ENCODE measurements at regions not wholly inside any gene's neighbourhood (a gene's known extent, or its start where the extent isn't known, plus 50 kb on each side); places are given as distances from the start of the nearest gene placed in this dataset.
"Not testable (repeated sequence)": the region's sequence is repeated elsewhere in the genome, so short reads cannot be mapped to it uniquely, and the experiment has no call there.

GRCh38 chr6:27546522-27546921 lies 73.6 kb upstream of the ZNF184 start:
- peaks cover 12% of the 10 kb centered on the region for H3K4me1 Mint-ChIP-seq
- no peak overlapping the region for H3K27ac Mint-ChIP-seq
- intact Hi-C loops (cut with micrococcal nuclease), result no loop called here
- peaks cover 5% of the 10 kb centered on the region for H3K36me3 Mint-ChIP-seq (ENCODE audit: low read depth)
- no peak overlapping the region for H3K4me3 Mint-ChIP-seq
- no peak for DNase-seq
- peaks cover 77% of the 10 kb centered on the region for H3K27me3 Mint-ChIP-seq
- peaks cover 42% of the 10 kb centered on the region for H3K9me3 Mint-ChIP-seq

- peaks cover 74% of the 10 kb centered on the region for H3K27me3 Mint-ChIP-seq
- DNase-seq, result peak; percentile 68
- peak overlapping the region; percentile 67 for H3K4me3 Mint-ChIP-seq
- H3K4me1 Mint-ChIP-seq, result peaks cover 11% of the 10 kb centered on the region
- H3K27ac Mint-ChIP-seq, result peak overlapping the region; percentile 21
- peaks cover 42% of the 10 kb centered on the region for H3K9me3 Mint-ChIP-seq
- H3K36me3 Mint-ChIP-seq (ENCODE audit: low read depth), result peaks cover 5% of the 10 kb centered on the region
- intact Hi-C loops (cut with micrococcal nuclease), result no loop called here
These were observed 72.6 kb upstream of the ZNF184 start for GRCh38 chr6:27545271-27546046.

- Mint-ChIP-seq H3K27ac (no peak overlapping the region), H3K36me3 (ENCODE audit: low read depth) (peaks cover 5% of the 10 kb centered on the region), H3K4me1 (peaks cover 11% of the 10 kb centered on the region), H3K9me3 (peaks cover 42% of the 10 kb centered on the region), H3K4me3 (peak overlapping the region; percentile 67), H3K27me3 (peaks cover 70% of the 10 kb centered on the region)
- no peak for DNase-seq
- intact Hi-C loops (cut with micrococcal nuclease), result no loop called here
These were observed 71.8 kb upstream of the ZNF184 start for GRCh38 chr6:27544612-27545260.

- Mint-ChIP-seq H3K27me3 (peaks cover 71% of the 10 kb centered on the region), H3K9me3 (peaks cover 42% of the 10 kb centered on the region), H3K4me1 (peaks cover 11% of the 10 kb centered on the region)
- DNase-seq; H3K36me3 Mint-ChIP-seq (ENCODE audit: low read depth); intact Hi-C loops (cut with micrococcal nuclease); H3K27ac Mint-ChIP-seq; H3K4me3 Mint-ChIP-seq: not testable (repeated sequence)
These were observed 71.2 kb upstream of the ZNF184 start for GRCh38 chr6:27544135-27544534.

DNA sequence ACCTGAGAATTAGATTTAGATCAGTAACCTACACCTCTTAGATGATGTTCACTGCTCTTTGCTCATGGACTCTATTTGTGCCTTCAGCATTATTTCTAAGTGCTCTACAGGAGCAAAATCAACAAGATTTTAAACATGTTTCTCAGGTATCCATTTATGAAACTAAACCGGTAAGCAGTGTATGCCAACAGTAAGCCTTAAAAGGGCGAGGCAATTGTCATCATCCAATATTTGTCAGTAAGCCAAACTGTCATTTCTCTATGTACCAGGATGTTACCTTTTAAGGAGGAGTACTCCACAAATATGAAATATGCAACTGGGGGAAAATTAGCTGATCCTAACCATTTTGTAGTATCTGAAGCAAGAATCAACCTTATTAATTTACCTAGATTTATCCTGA lies 69.6 kb upstream of the ZNF184 start:
- peaks cover 68% of the 10 kb centered on the region for H3K27me3 Mint-ChIP-seq
- peaks cover 4% of the 10 kb centered on the region for H3K36me3 Mint-ChIP-seq (ENCODE audit: low read depth)
- H3K9me3 Mint-ChIP-seq, result peaks cover 40% of the 10 kb centered on the region
- peaks cover 11% of the 10 kb centered on the region for H3K4me1 Mint-ChIP-seq
- intact Hi-C loops (cut with micrococcal nuclease), result no loop called here
- DNase-seq, result no peak
- no peak overlapping the region for H3K4me3 Mint-ChIP-seq
- no peak overlapping the region for H3K27ac Mint-ChIP-seq

GRCh38 chr6:27541933-27542297 lies 69.0 kb upstream of the ZNF184 start:
- Mint-ChIP-seq H3K4me3 (no peak overlapping the region), H3K36me3 (ENCODE audit: low read depth) (no peaks in the 10 kb centered on the region), H3K27me3 (peaks cover 62% of the 10 kb centered on the region), H3K9me3 (peaks cover 35% of the 10 kb centered on the region), H3K4me1 (peaks cover 11% of the 10 kb centered on the region), H3K27ac (no peak overlapping the region)
- intact Hi-C loops (cut with micrococcal nuclease), result no loop called here
- DNase-seq, result no peak

GRCh38 chr6:27541212-27541932 lies 68.5 kb upstream of the ZNF184 start:
- H3K27ac Mint-ChIP-seq, result no peak overlapping the region
- intact Hi-C loops (cut with micrococcal nuclease), result no loop called here
- no peak overlapping the region for H3K4me3 Mint-ChIP-seq
- no peaks in the 10 kb centered on the region for H3K36me3 Mint-ChIP-seq (ENCODE audit: low read depth)
- DNase-seq, result no peak
- H3K4me1 Mint-ChIP-seq, result peaks cover 11% of the 10 kb centered on the region
- H3K9me3 Mint-ChIP-seq, result peaks cover 29% of the 10 kb centered on the region
- peaks cover 58% of the 10 kb centered on the region for H3K27me3 Mint-ChIP-seq

GRCh38 chr6:27539551-27539950 lies 66.6 kb upstream of the ZNF184 start:
- Mint-ChIP-seq H3K27ac (no peak overlapping the region), H3K4me1 (peaks cover 2% of the 10 kb centered on the region), H3K9me3 (peaks cover 14% of the 10 kb centered on the region), H3K36me3 (ENCODE audit: low read depth) (no peaks in the 10 kb centered on the region), H3K27me3 (peaks cover 44% of the 10 kb centered on the region), H3K4me3 (no peak overlapping the region)
- DNase-seq, result no peak
- intact Hi-C loops (cut with micrococcal nuclease), result no loop called here

DNA sequence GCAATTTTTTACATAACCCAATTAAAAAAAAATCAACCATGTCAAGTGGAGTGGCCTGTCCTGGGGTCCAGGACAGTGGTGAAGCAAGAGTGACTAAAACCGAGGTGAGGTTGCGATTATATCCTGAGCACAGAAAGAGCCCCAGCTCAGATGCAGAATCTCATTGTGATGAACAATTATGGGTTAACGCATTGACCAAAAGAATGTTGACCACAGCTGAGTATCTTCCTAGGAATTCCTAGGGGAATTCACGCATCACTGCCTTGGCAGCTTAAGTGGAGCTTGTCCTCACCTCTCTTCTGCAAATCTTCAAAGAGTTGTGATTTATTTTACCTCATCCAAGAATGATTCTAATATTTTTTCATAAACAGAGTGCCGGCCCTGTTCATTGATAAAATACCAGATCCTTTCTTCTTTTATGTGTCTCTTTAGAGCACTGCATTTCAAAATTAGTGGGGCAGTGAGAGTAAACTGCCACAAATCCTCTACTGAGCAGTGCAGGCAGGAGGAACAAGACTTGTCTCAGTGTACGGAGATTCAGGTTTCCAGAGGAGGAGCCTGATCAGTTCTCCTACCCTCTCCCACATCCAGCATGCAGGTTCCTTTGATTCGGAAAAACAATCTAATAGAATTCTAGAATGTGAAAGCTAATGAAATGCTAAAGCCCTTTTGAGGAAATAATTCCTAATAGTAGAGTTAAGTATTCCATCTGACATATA lies 60.1 kb upstream of the ZNF184 start:
- H3K27ac Mint-ChIP-seq, result no peak overlapping the region
- no peak overlapping the region for H3K4me3 Mint-ChIP-seq
- no peaks in the 10 kb centered on the region for H3K4me1 Mint-ChIP-seq
- peaks cover 25% of the 10 kb centered on the region for H3K27me3 Mint-ChIP-seq
- intact Hi-C loops (cut with micrococcal nuclease), result no loop called here
- peaks cover 4% of the 10 kb centered on the region for H3K9me3 Mint-ChIP-seq
- no peaks in the 10 kb centered on the region for H3K36me3 Mint-ChIP-seq (ENCODE audit: low read depth)
- DNase-seq, result no peak

DNA sequence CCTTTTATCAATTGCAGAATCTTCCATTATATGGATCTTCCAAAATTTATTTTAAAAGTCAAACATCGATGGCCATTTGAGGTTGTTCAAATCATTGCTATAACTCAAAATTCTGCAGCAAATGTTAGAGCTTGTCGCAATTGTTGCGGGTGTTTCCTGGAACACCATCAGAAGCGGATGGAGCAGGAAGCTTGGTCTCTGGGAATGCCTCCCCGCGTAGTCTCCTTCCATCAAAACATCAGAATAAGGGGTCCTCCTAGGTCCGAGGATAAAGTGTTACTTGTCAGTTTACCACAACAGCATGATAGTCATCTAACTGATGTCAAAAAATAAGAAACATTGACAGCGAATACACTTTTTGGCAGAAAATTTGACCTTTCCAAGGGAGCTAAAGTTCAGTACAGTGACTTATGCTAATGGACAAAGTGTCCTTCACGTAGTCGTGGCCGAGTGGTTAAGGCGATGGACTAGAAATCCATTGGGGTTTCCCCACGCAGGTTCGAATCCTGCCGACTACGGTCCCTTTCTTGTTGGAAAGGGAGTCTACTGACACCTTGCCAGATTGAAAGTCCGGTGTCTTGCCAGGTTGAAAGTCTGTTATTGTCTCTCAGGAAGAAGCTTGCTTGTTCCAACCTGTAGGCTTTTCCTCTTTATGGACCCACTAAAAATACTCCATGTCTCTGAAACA lies 59.0 kb upstream of the ZNF184 start:
- Mint-ChIP-seq H3K9me3 (peaks cover 4% of the 10 kb centered on the region), H3K4me1 (no peaks in the 10 kb centered on the region), H3K27ac (no peak overlapping the region), H3K4me3 (no peak overlapping the region), H3K36me3 (ENCODE audit: low read depth) (no peaks in the 10 kb centered on the region), H3K27me3 (peaks cover 21% of the 10 kb centered on the region)
- no peak for DNase-seq
- intact Hi-C loops (cut with micrococcal nuclease), result no loop called here

GRCh38 chr6:27529796-27530195 lies 56.9 kb upstream of the ZNF184 start:
- H3K36me3 Mint-ChIP-seq (ENCODE audit: low read depth); H3K9me3 Mint-ChIP-seq; H3K4me3 Mint-ChIP-seq; intact Hi-C loops (cut with micrococcal nuclease); H3K4me1 Mint-ChIP-seq; H3K27ac Mint-ChIP-seq; DNase-seq: not testable (repeated sequence)
- peaks cover 18% of the 10 kb centered on the region for H3K27me3 Mint-ChIP-seq

DNA sequence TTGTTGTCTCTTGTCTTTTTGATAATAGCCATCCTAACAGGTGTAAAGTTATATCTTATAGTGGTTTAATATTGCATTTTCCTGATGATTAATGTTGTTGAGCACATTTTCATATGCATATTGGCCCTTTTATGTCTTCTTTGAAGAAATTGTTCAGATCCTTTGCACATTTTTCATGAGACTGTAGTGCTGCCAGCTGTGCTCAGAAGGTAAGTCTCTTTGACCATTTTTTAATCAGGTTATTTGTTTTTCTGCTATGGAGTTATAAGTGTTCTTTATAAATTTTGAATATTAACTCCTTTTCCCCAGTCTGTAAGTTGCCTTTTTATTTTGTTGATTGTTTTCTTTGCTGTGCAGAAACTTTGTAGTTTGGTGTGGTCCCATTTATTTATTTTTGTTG lies 55.8 kb upstream of the ZNF184 start:
- Mint-ChIP-seq H3K36me3 (ENCODE audit: low read depth) (no peaks in the 10 kb centered on the region), H3K4me3 (no peak overlapping the region), H3K27ac (no peak overlapping the region), H3K27me3 (peaks cover 17% of the 10 kb centered on the region), H3K4me1 (no peaks in the 10 kb centered on the region), H3K9me3 (peaks cover 4% of the 10 kb centered on the region)
- no peak for DNase-seq
- intact Hi-C loops (cut with micrococcal nuclease), result no loop called here

All from activated CD4-positive, alpha-beta T cell treated with anti-CD3 and anti-CD28 coated beads, Interleukin-2, amount 10 ng/mL, durations not matched to agents 24 days and 14 days (primary cell).